ENCODE measurements at regions not wholly inside any gene's neighbourhood (a gene's known extent, or its start where the extent isn't known, plus 50 kb on each side); places are given as distances from the start of the nearest gene placed in this dataset.

DNA sequence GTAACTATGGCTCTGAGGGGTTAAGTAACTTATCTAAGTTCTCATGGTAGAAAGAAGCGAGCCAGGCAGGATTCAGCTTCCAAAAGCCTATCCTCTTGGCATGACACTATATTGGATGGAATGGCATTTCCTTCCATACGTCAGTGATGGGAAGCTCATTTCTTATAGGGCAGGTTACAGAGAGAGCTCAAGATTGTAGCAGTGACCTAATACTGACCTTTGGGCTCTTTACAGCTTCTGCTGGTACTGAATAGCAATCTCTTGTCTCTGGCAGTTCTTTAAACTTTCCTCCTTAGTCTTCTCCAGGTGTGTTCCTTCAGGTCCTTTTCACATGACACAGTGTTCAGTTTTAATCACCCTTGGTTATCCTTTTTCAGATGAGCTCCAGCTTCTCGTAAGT is 133.0 kb downstream of the HRH4 start:
- Mint-ChIP-seq H3K9me3 (ENCODE audit: insufficient read depth) (peaks cover 2% of the 10 kb centered on the region), H3K27ac (no peak overlapping the region), H3K4me1 (no peaks in the 10 kb centered on the region), H3K27me3 (no peaks in the 10 kb centered on the region), H3K4me3 (no peak overlapping the region)
- Histone ChIP-seq H3K79me2 (ENCODE audit: control insufficient read depth, insufficient read depth, low read length) (no peaks in the 10 kb centered on the region), H4K20me1 (ENCODE audit: control insufficient read depth, insufficient read depth, low read length, poor library complexity, severe bottlenecking) (no peaks in the 10 kb centered on the region), H2AFZ (ENCODE audit: insufficient read depth, low read depth, low read length, poor library complexity, severe bottlenecking) (no peak overlapping the region), H3K4me2 (replicated peaks; ENCODE audit: low read depth, low read length, poor library complexity, severe bottlenecking) (no peak overlapping the region), H3K4me3 (ENCODE audit: control extremely low read depth in 1 of 5, extremely low read depth in 1 of 5, insufficient read depth in 1 of 5, low read depth in 2 of 5, low read length in 4 of 5) (no peak overlapping the region), H3K9me3 (ENCODE audit: control extremely low read depth in 1 of 3, control insufficient read depth in 2 of 3, insufficient read depth in 1 of 3, low read length in 2 of 3) (no peaks in the 10 kb centered on the region), H3K27me3 (replicated peaks in 1 of 4; ENCODE audit: control extremely low read depth in 1 of 4, control insufficient read depth in 3 of 4, insufficient read depth in 4 of 4, low read length in 3 of 4) (no peaks in the 10 kb centered on the region), H3K27ac (ENCODE audit: low read length in 2 of 2) (no peak overlapping the region), H3K4me1 (ENCODE audit: control insufficient read depth in 2 of 2, insufficient read depth in 2 of 2, low read length in 2 of 2) (no peaks in the 10 kb centered on the region), H3K9ac (ENCODE audit: low read length) (no peak overlapping the region), H3K36me3 (replicated peaks in 1 of 2; ENCODE audit: control extremely low read depth in 1 of 2, control insufficient read depth in 1 of 2, extremely low read depth in 1 of 2, insufficient read depth in 2 of 2, low read length in 1 of 2) (no peaks in the 10 kb centered on the region)
- intact Hi-C loops (cut with micrococcal nuclease), result no loop called here
- POLR2A ChIA-PET, result no interaction called here
- ATAC-seq (ENCODE audit: low read depth) (no peak), DNase-seq (no peak)
- CTCF ChIA-PET, result no interaction called here
- 90% methylated on average over 2 of the region's 3 CpGs for WGBS (ENCODE audit: insufficient coverage)
- TF ChIP-seq EZH2 (IDR thresholded peaks at IDR 0.05; ENCODE audit: borderline replicate concordance, insufficient read depth, low read depth, low read length, poor library complexity, severe bottlenecking) (no peak), CTCF (IDR thresholded peaks at IDR 0.05) (no peak)

GRCh38 chr18:24593886-24594285 is 133.4 kb downstream of the HRH4 start:
- Mint-ChIP-seq H3K9me3 (ENCODE audit: insufficient read depth) (peaks cover 2% of the 10 kb centered on the region), H3K4me1 (no peaks in the 10 kb centered on the region), H3K27ac (no peak overlapping the region), H3K4me3 (no peak overlapping the region), H3K27me3 (no peaks in the 10 kb centered on the region)
- WGBS (ENCODE audit: insufficient coverage), result no CpG with 5 or more reads among the region's 4 CpGs
- Histone ChIP-seq H3K79me2 (ENCODE audit: control insufficient read depth, insufficient read depth, low read length) (no peaks in the 10 kb centered on the region), H2AFZ (ENCODE audit: insufficient read depth, low read depth, low read length, poor library complexity, severe bottlenecking) (no peak overlapping the region), H3K9ac (ENCODE audit: low read length) (no peak overlapping the region), H3K36me3 (replicated peaks in 1 of 2; ENCODE audit: control extremely low read depth in 1 of 2, control insufficient read depth in 1 of 2, extremely low read depth in 1 of 2, insufficient read depth in 2 of 2, low read length in 1 of 2) (no peaks in the 10 kb centered on the region), H4K20me1 (ENCODE audit: control insufficient read depth, insufficient read depth, low read length, poor library complexity, severe bottlenecking) (no peaks in the 10 kb centered on the region), H3K4me2 (replicated peaks; ENCODE audit: low read depth, low read length, poor library complexity, severe bottlenecking) (no peak overlapping the region), H3K9me3 (ENCODE audit: control extremely low read depth in 1 of 3, control insufficient read depth in 2 of 3, insufficient read depth in 1 of 3, low read length in 2 of 3) (no peaks in the 10 kb centered on the region), H3K4me1 (ENCODE audit: control insufficient read depth in 2 of 2, insufficient read depth in 2 of 2, low read length in 2 of 2) (no peaks in the 10 kb centered on the region), H3K27me3 (replicated peaks in 1 of 4; ENCODE audit: control extremely low read depth in 1 of 4, control insufficient read depth in 3 of 4, insufficient read depth in 4 of 4, low read length in 3 of 4) (no peaks in the 10 kb centered on the region), H3K27ac (ENCODE audit: low read length in 2 of 2) (no peak overlapping the region), H3K4me3 (ENCODE audit: control extremely low read depth in 1 of 5, extremely low read depth in 1 of 5, insufficient read depth in 1 of 5, low read depth in 2 of 5, low read length in 4 of 5) (no peak overlapping the region)
- no peak for TF ChIP-seq EZH2 (IDR thresholded peaks at IDR 0.05; ENCODE audit: borderline replicate concordance, insufficient read depth, low read depth, low read length, poor library complexity, severe bottlenecking)
- TF ChIP-seq CTCF (IDR thresholded peaks at IDR 0.05), result no peak
- intact Hi-C loops (cut with micrococcal nuclease), result no loop called here
- no peak for DNase-seq
- ChIA-PET POLR2A (no interaction called here), CTCF (interaction anchor here (0.9 kb wide), 1 partner anchor 1736 kb away, joined by 3 read pairs; no protein-coding TSS in a partner anchor)
- no peak for ATAC-seq (ENCODE audit: low read depth)

Data from B cell (primary cell).